Heart left ventricle (tissue), 16 donors: ENCODE measurements at regions not wholly inside any gene's neighbourhood (a gene's known extent, or its start where the extent isn't known, plus 50 kb on each side); places are given as distances from the start of the nearest gene placed in this dataset.

Experiments used
- ATAC-seq, 4 donors: fragments of 200-7000 bp; cut with Tn5 transposase; one replicate each; pipeline ENCODE4 v1.9.1; 2020 to 2022; ENCODE audit warnings: moderate library complexity in 4 of 4, mild to moderate bottlenecking in 3 of 4, moderate number of reproducible peaks in 1 of 4
- DNase-seq, 5 donors: peaks; one replicate each; pipeline ENCODE4 v3.0.0-alpha.2; 2020
- H3K27ac ChIP-seq, 12 donors: fragments of 200-600 bp; sonication (generic) in 4 of 12; one replicate each; pipeline versions ENCODE4 v1.5.0 to v1.8.0; 2016 to 2022; ENCODE audit warnings: mild to moderate bottlenecking in 2 of 12
- H3K27me3 ChIP-seq, 9 donors: fragments of 200-600 bp; sonication (generic) in 2 of 9; one replicate each; pipeline versions ENCODE4 v1.5.1 to v1.8.0; 2016 to 2022; ENCODE audit warnings: mild to moderate bottlenecking in 3 of 9
- H3K36me3 ChIP-seq, 9 donors: fragments of 200-600 bp; sonication (generic) in 2 of 9; one replicate each; pipeline versions ENCODE4 v1.5.0 to v1.8.0; 2018 to 2022; ENCODE audit warnings: mild to moderate bottlenecking in 2 of 9
- H3K4me1 ChIP-seq, 12 donors: fragments of 200-600 bp; sonication (generic) in 4 of 12; one replicate each; pipeline versions ENCODE4 v1.5.0 to v1.8.0; 2016 to 2022; ENCODE audit warnings: mild to moderate bottlenecking in 3 of 12
- H3K4me3 ChIP-seq, 12 donors: fragments of 200-600 bp; sonication (generic) in 4 of 12; one replicate each; pipeline versions ENCODE4 v1.5.0 to v1.8.0; 2017 to 2022; ENCODE audit warnings: mild to moderate bottlenecking in 9 of 12, moderate library complexity in 4 of 12
- H3K9me3 ChIP-seq, 12 donors: fragments of 200-600 bp; sonication (generic) in 4 of 12; one replicate each; pipeline versions ENCODE4 v1.5.0 to v1.8.0; 2016 to 2022; ENCODE audit warnings: mild to moderate bottlenecking in 1 of 12
- CTCF ChIP-seq, 12 donors: fragments of 200-600 bp; sonication (generic) in 4 of 12; IDR thresholded peaks; one replicate each; pipeline versions ENCODE4 v1.5.0 to v1.8.0; 2018 to 2022; ENCODE audit warnings: antibody characterized with exemption in 12 of 12, mild to moderate bottlenecking in 5 of 12
- POLR2A ChIP-seq, 2 donors: fragments of 450-650 bp; IDR thresholded peaks; one replicate each; pipeline ENCODE4 v1.6.1; 2017; ENCODE audit warnings: antibody characterized with exemption in 2 of 2, mild to moderate bottlenecking in 2 of 2, moderate library complexity in 2 of 2
- WGBS, 4 donors: extraction: QIAGEN DNeasy Blood & Tissue Kit in 2 of 4; methylation state at CpG; one replicate each; pipeline versions ENCODE4 v1.1.5 to v1.1.7; 2013 to 2018; 5-methylcytosine and 5-hydroxymethylcytosine counted together
- intact Hi-C, 10 donors: fragments of 100-400 bp; cut with DNase I; formaldehyde crosslinking; loops; one replicate each; pipeline versions ENCODE4 v1.11.1 to v1.14.2; 2022
- donor health status: ischemic (EF 13 %, LVEDD 7.1; RV severe dilation, severe dysfunction).
- donor health status: healthy with polysubstance abuse.
- donor health status: DM: no; HTN: yes; CAD: no.
- donor health status: DM: no; HTN: no; CAD: no.
- donor health status: ischemic (EF 25% LVEDD 6.9; RV normal size, moderate dysfunction).
- donor health status: ischemic (EF 25% LVEDD 5.7; RV mildly dilated, moderate dysfunction).
- donor health status: healthy.
- donor health status: DM: yes; HTN: yes; CAD: no.
- donor health status: ischemic (EF 35%, LVEDD 5.7; RV mildly dilated, moderate dysfunction).
- donor health status: nonischemic (EF 11% LVEDD 7.7; RV severe dilation, severe dysfunction).
- donor health status: DM: yes; HTN: yes; CAD: no.
- donor health status: PGD.
- donor health status: ischemic (EF 29% LVEDD 5.4; RV normal size, mild dysfunction).
- donor health status: nonischemic (EF 23%, LVEDD 6.1; RV moderate dilation, normal function).

GRCh38 chr1:172980971-172981370 lies 69.8 kb downstream of the TNFSF18 start:
- H3K27me3 ChIP-seq: no peaks in the 10 kb centered on the region
- H3K4me3 ChIP-seq: no peak overlapping the region
- ATAC-seq: no peak
- TF ChIP-seq POLR2A (IDR thresholded peaks at IDR 0.05): no peak
- no peak for TF ChIP-seq CTCF (IDR thresholded peaks at IDR 0.05)
- no peaks in the 10 kb centered on the region for H3K9me3 ChIP-seq
- no peaks in the 10 kb centered on the region for H3K36me3 ChIP-seq
- DNase-seq: no peak
- intact Hi-C loops: no loop called here
- no peaks in the 10 kb centered on the region for H3K4me1 ChIP-seq
- no peak overlapping the region for H3K27ac ChIP-seq
- 87 to 95% (median 92%) methylated on average over 1 to 2 of the region's 2 CpGs for WGBS, 4 donors
